ENCODE measurements at regions not wholly inside any gene's neighbourhood (a gene's known extent, or its start where the extent isn't known, plus 50 kb on each side); places are given as distances from the start of the nearest gene placed in this dataset.

DNA sequence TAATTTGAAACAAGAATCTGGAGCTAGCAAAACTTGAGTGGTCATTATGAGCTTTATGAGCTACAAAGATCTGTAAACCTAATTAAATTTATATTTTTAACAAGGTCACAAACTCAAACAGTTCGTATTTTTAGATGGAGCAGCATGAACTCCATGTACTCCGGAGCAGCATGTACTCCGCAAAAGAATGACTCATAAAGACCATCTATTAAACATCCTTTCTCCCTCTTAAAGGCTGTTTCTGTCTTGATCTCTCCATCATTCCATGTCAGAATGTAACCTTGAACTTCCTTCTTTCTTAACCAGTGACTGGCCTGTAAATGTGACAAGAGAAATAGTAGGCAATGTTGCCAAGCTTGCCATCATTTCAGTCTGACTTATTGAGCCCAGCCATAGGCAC is 696.9 kb downstream of the ZNF385D start:
- Histone ChIP-seq H3K9me2 (ENCODE audit: insufficient read depth, low read length) (no peaks in the 10 kb centered on the region), H3K9me3 (ENCODE audit: low read length) (no peaks in the 10 kb centered on the region), H3K27ac (ENCODE audit: low read length) (no peak overlapping the region), H3K36me3 (ENCODE audit: insufficient read depth, low read length) (no peaks in the 10 kb centered on the region), H3K27me3 (ENCODE audit: insufficient read depth, low read depth, low read length) (no peaks in the 10 kb centered on the region), H3K4me3 (ENCODE audit: low read length) (no peak overlapping the region), H4K20me1 (ENCODE audit: insufficient read depth) (no peaks in the 10 kb centered on the region), H3F3A (ENCODE audit: insufficient read depth, low read length, poor library complexity, severe bottlenecking) (no peaks in the 10 kb centered on the region), H3K9ac (ENCODE audit: low read length) (no peak overlapping the region), H3K4me2 (ENCODE audit: low read length) (no peak overlapping the region), H3K79me2 (replicated peaks; ENCODE audit: insufficient read depth, low read length) (no peaks in the 10 kb centered on the region), H2AFZ (ENCODE audit: low read depth, low read length) (no peak overlapping the region)
- TF ChIP-seq TAF1 (IDR thresholded peaks at IDR 0.05; ENCODE audit: low read depth), result no peak
- TF ChIP-seq, protein P1, sequence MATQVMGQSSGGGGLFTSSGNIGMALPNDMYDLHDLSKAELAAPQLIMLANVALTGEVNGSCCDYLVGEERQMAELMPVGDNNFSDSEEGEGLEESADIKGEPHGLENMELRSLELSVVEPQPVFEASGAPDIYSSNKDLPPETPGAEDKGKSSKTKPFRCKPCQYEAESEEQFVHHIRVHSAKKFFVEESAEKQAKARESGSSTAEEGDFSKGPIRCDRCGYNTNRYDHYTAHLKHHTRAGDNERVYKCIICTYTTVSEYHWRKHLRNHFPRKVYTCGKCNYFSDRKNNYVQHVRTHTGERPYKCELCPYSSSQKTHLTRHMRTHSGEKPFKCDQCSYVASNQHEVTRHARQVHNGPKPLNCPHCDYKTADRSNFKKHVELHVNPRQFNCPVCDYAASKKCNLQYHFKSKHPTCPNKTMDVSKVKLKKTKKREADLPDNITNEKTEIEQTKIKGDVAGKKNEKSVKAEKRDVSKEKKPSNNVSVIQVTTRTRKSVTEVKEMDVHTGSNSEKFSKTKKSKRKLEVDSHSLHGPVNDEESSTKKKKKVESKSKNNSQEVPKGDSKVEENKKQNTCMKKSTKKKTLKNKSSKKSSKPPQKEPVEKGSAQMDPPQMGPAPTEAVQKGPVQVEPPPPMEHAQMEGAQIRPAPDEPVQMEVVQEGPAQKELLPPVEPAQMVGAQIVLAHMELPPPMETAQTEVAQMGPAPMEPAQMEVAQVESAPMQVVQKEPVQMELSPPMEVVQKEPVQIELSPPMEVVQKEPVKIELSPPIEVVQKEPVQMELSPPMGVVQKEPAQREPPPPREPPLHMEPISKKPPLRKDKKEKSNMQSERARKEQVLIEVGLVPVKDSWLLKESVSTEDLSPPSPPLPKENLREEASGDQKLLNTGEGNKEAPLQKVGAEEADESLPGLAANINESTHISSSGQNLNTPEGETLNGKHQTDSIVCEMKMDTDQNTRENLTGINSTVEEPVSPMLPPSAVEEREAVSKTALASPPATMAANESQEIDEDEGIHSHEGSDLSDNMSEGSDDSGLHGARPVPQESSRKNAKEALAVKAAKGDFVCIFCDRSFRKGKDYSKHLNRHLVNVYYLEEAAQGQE (IDR thresholded peaks at IDR 0.05; ENCODE audit: borderline replicate concordance), result no peak
- no peak for TF ChIP-seq EP300 (conservative IDR thresholded peaks at IDR 0.05; ENCODE audit: poor library complexity, severe bottlenecking)
- TF ChIP-seq EZH2 (IDR thresholded peaks at IDR 0.05; ENCODE audit: borderline replicate concordance, insufficient read depth, low read length, poor library complexity, severe bottlenecking), result no peak
- no peak for TF ChIP-seq MXI1 (conservative IDR thresholded peaks at IDR 0.05; ENCODE audit: poor library complexity, severe bottlenecking)
- TF ChIP-seq SMC3 (conservative IDR thresholded peaks at IDR 0.05; ENCODE audit: poor library complexity), result no peak

DNA sequence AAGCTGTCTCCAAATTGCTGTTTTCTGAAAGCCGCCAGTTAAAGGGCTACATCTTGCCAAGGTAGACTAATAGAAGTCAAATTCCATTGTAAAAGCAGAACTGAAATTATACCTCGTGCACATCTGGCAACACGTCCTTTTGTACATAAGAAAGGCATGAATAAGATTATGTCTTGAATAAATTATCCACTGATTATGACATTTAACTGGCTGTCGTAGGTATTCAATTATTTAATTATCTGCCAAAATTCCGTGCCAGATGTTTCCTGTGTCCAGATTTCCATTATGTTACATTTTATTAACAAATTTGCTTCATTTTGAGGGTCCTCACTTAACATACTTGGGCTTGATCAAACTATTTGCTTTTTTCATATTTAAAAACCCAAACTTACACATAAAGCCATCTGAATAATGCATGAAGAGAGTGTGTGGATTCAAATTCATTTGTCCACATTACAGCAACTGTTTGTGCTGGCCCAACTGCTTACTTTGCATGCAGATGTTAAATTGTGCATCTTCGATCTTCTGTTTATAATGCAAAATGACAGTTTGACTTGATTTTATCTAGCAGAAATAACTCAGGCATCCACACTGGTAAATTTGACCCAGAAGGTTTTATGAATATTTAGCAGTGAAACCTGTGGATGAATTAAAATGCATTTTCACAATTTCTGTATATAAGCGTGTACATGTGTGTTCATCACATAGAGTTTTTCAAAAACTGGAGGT is 701.5 kb downstream of the ZNF385D start:
- H3K9me2 ChIP-seq (ENCODE audit: insufficient read depth, low read length), result no peaks in the 10 kb centered on the region
- H3K9ac ChIP-seq (ENCODE audit: low read length), result no peak overlapping the region
- no peak overlapping the region for H3K4me3 ChIP-seq (ENCODE audit: low read length)
- H3K9me3 ChIP-seq (ENCODE audit: low read length), result no peaks in the 10 kb centered on the region
- H4K20me1 ChIP-seq (ENCODE audit: insufficient read depth), result no peaks in the 10 kb centered on the region
- TF ChIP-seq SMC3 (conservative IDR thresholded peaks at IDR 0.05; ENCODE audit: poor library complexity) (no peak), EZH2 (IDR thresholded peaks at IDR 0.05; ENCODE audit: borderline replicate concordance, insufficient read depth, low read length, poor library complexity, severe bottlenecking) (no peak), TAF1 (IDR thresholded peaks at IDR 0.05; ENCODE audit: low read depth) (no peak), MXI1 (conservative IDR thresholded peaks at IDR 0.05; ENCODE audit: poor library complexity, severe bottlenecking) (no peak), POLR2AphosphoS5 (IDR thresholded peaks at IDR 0.05) (no peak)
- TF ChIP-seq, protein P2, sequence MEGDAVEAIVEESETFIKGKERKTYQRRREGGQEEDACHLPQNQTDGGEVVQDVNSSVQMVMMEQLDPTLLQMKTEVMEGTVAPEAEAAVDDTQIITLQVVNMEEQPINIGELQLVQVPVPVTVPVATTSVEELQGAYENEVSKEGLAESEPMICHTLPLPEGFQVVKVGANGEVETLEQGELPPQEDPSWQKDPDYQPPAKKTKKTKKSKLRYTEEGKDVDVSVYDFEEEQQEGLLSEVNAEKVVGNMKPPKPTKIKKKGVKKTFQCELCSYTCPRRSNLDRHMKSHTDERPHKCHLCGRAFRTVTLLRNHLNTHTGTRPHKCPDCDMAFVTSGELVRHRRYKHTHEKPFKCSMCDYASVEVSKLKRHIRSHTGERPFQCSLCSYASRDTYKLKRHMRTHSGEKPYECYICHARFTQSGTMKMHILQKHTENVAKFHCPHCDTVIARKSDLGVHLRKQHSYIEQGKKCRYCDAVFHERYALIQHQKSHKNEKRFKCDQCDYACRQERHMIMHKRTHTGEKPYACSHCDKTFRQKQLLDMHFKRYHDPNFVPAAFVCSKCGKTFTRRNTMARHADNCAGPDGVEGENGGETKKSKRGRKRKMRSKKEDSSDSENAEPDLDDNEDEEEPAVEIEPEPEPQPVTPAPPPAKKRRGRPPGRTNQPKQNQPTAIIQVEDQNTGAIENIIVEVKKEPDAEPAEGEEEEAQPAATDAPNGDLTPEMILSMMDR (IDR thresholded peaks at IDR 0.05; ENCODE audit: poor library complexity, severe bottlenecking), result no peak
- no peaks in the 10 kb centered on the region for H3F3A ChIP-seq (ENCODE audit: insufficient read depth, low read length, poor library complexity, severe bottlenecking)
- no peak overlapping the region for H3K27ac ChIP-seq (ENCODE audit: low read length)
- H2AFZ ChIP-seq (ENCODE audit: low read depth, low read length), result no peak overlapping the region
- no peaks in the 10 kb centered on the region for H3K36me3 ChIP-seq (ENCODE audit: insufficient read depth, low read length)
- no peaks in the 10 kb centered on the region for H3K79me2 ChIP-seq (replicated peaks; ENCODE audit: insufficient read depth, low read length)
- no peak overlapping the region for H3K4me2 ChIP-seq (ENCODE audit: low read length)
- H3K27me3 ChIP-seq (ENCODE audit: insufficient read depth, low read depth, low read length), result no peaks in the 10 kb centered on the region

All from neural cell (in vitro differentiated cells).